Endodermal cell (in vitro differentiated cells): ENCODE measurements at regions not wholly inside any gene's neighbourhood (a gene's known extent, or its start where the extent isn't known, plus 50 kb on each side); places are given as distances from the start of the nearest gene placed in this dataset.

Source experiments
- DNase-seq: peaks from one replicate; pipeline ENCODE4 v3.0.0-alpha.2; 2017
- H3K27ac ChIP-seq: 2 replicates; pipeline ENCODE4 v1.5.1; 2013; ENCODE audit warnings: mild to moderate bottlenecking, low read depth, low read length, moderate library complexity
- H3K27me3 ChIP-seq: 2 replicates; pipeline ENCODE4 v1.6.1; 2013; ENCODE audit warnings: mild to moderate bottlenecking, low read length, moderate library complexity; ENCODE audit not compliant: insufficient read depth, control insufficient read depth, poor library complexity, severe bottlenecking
- H3K36me3 ChIP-seq: 2 replicates; pipeline ENCODE4 v1.7.0; 2013; ENCODE audit warnings: mild to moderate bottlenecking, low read length, moderate library complexity; ENCODE audit not compliant: control insufficient read depth, insufficient read depth
- H3K4me1 ChIP-seq: one replicate; pipeline ENCODE4 v1.7.0; 2013; ENCODE audit warnings: low read length; ENCODE audit not compliant: control insufficient read depth, insufficient read depth
- H3K4me3 ChIP-seq: 2 replicates; pipeline ENCODE4 v1.5.1; 2013; ENCODE audit warnings: mild to moderate bottlenecking, low read length, moderate library complexity
- H3K9ac ChIP-seq: 2 replicates; pipeline ENCODE4 v1.6.1; 2013; ENCODE audit warnings: mild to moderate bottlenecking, low read length, moderate library complexity; ENCODE audit not compliant: poor library complexity, severe bottlenecking; ENCODE audit errors: extremely low read depth
- H3K9me3 ChIP-seq: 2 replicates; pipeline ENCODE4 v1.6.1; 2013; ENCODE audit warnings: mild to moderate bottlenecking, low read length, moderate library complexity; ENCODE audit not compliant: control insufficient read depth
- H3K27ac Mint-ChIP-seq: 2 replicates; pipeline ENCODE4 v1.8.0; 2020; ENCODE audit warnings: mixed read lengths
- H3K27me3 Mint-ChIP-seq: 2 replicates; pipeline ENCODE4 v1.8.0; 2021; ENCODE audit warnings: mild to moderate bottlenecking, mixed read lengths; ENCODE audit not compliant: insufficient read depth
- H3K36me3 Mint-ChIP-seq: 2 replicates; pipeline ENCODE4 v1.8.0; 2020; ENCODE audit warnings: low read depth, mixed read lengths
- H3K4me1 Mint-ChIP-seq: 2 replicates; pipeline ENCODE4 v1.8.0; 2020; ENCODE audit warnings: mixed read lengths
- H3K4me3 Mint-ChIP-seq: 2 replicates; pipeline ENCODE4 v1.8.0; 2020; ENCODE audit warnings: mild to moderate bottlenecking, moderate library complexity, mixed read lengths
- H3K9me3 Mint-ChIP-seq: 2 replicates; pipeline ENCODE4 v1.8.0; 2020; ENCODE audit warnings: mild to moderate bottlenecking, mixed read lengths
- WGBS, 2 experiments: methylation state at CpG; one replicate each; pipeline versions ENCODE4 v1.1.5 to v1.1.7; 2013; ENCODE audit warnings: missing lambda C conversion rate in 2 of 2, mixed read lengths in 1 of 2; ENCODE audit not compliant: insufficient coverage in 1 of 2, insufficient read length in 1 of 2; 5-methylcytosine and 5-hydroxymethylcytosine counted together
- TF ChIP-seq, protein P1 (sequence below): fragments of 200-600 bp; sonication (generic); conservative IDR thresholded peaks from 2 replicates; pipeline ENCODE4 v1.5.0; 2021; ENCODE audit warnings: antibody characterized with exemption, mild to moderate bottlenecking

DNA sequence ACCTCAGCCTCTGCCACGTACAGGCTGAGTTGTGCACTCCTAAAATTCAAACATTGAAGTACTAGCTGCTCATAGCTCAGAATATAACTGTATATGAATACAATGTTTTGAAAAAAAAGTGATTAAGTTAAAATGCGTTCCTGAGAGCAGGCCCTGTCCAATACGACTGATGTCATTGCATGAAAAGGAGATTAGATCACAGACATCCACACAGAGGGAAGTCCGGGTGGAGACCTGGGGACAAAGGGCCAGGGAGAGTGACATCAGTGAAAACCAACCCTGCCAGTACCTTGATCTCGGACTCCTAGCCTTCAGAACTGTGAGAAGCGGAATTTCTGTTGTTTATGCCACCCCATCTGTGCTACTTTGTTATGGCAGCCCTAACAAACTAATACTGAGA is 311.4 kb upstream of the NR2F2 start:
- peaks cover 2% of the 10 kb centered on the region for H3K27me3 Mint-ChIP-seq
- H3K9me3 Mint-ChIP-seq, result peaks cover 6% of the 10 kb centered on the region
- Histone ChIP-seq H3K4me1 (no peaks in the 10 kb centered on the region), H3K27me3 (no peaks in the 10 kb centered on the region), H3K9me3 (peaks cover 6% of the 10 kb centered on the region), H3K27ac (no peak overlapping the region), H3K4me3 (no peak overlapping the region), H3K9ac (no peak overlapping the region), H3K36me3 (no peaks in the 10 kb centered on the region)
- TF ChIP-seq, protein P1, sequence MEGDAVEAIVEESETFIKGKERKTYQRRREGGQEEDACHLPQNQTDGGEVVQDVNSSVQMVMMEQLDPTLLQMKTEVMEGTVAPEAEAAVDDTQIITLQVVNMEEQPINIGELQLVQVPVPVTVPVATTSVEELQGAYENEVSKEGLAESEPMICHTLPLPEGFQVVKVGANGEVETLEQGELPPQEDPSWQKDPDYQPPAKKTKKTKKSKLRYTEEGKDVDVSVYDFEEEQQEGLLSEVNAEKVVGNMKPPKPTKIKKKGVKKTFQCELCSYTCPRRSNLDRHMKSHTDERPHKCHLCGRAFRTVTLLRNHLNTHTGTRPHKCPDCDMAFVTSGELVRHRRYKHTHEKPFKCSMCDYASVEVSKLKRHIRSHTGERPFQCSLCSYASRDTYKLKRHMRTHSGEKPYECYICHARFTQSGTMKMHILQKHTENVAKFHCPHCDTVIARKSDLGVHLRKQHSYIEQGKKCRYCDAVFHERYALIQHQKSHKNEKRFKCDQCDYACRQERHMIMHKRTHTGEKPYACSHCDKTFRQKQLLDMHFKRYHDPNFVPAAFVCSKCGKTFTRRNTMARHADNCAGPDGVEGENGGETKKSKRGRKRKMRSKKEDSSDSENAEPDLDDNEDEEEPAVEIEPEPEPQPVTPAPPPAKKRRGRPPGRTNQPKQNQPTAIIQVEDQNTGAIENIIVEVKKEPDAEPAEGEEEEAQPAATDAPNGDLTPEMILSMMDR, result no peak
- no peak overlapping the region for H3K27ac Mint-ChIP-seq
- no peaks in the 10 kb centered on the region for H3K36me3 Mint-ChIP-seq
- H3K4me3 Mint-ChIP-seq, result no peak overlapping the region
- WGBS, 2 experiments, result 90 to 92% methylated on average over 6 of the region's 6 CpGs
- DNase-seq, result no peak
- H3K4me1 Mint-ChIP-seq, result no peaks in the 10 kb centered on the region

DNA sequence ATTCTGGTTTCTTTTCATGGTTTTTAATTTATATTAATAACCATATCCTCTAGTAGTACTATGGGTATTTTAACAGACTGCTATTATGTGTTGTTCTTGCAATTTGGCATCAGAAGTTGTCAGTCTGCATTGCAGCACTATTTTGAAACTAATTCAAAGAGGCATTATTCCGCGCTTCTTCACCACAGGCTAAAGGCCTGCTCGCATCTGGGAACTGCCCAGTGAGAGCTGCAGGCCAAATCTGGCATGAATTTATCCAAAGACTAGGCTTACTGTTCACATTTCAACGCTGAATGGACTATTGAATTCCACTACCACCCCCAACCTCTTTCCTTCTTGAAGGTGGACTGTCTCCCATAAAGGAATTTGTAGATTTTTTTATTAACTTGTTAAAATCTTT is 310.4 kb upstream of the NR2F2 start:
- no peak overlapping the region for H3K27ac Mint-ChIP-seq

DNA sequence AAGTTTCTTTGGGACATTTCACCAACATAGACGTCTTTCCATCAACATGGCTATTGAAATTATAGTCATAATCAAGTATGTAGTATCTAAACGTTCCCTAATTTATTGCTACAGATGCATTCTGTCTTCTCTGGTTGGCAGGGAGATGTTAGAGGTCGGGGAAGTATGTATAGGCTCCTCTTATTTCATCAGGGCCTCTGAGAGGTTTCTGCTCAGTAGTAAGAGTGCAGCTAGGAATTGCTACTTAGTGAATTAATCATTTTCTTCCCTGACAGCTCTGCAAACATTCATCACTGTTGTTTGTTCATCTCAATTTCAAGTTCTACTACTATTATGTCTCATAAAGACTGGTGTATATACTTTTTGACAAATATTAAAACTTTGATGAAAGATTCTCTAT is 309.7 kb upstream of the NR2F2 start:
- Mint-ChIP-seq H3K27ac (no peak overlapping the region), H3K27me3 (peaks cover 2% of the 10 kb centered on the region), H3K36me3 (no peaks in the 10 kb centered on the region), H3K4me3 (no peak overlapping the region), H3K9me3 (peaks cover 6% of the 10 kb centered on the region), H3K4me1 (no peaks in the 10 kb centered on the region)
- no peaks in the 10 kb centered on the region for H3K27me3 ChIP-seq
- H3K9me3 ChIP-seq, result peaks cover 6% of the 10 kb centered on the region
- no peak for DNase-seq
- H3K36me3 ChIP-seq, result no peaks in the 10 kb centered on the region
- WGBS, 2 experiments, result 79% methylated on average over 2 of the region's 3 CpGs; no CpG with 5 or more reads in 1 of the 2 experiments
- TF ChIP-seq, protein P1, result no peak
- H3K4me1 ChIP-seq, result no peaks in the 10 kb centered on the region
- H3K27ac ChIP-seq, result peak overlapping the region; percentile 14
- no peak overlapping the region for H3K4me3 ChIP-seq
- no peak overlapping the region for H3K9ac ChIP-seq

More for the DNA sequence above, 310.4 kb upstream of the NR2F2 start:
- Mint-ChIP-seq H3K27me3 (peaks cover 2% of the 10 kb centered on the region), H3K4me3 (no peak overlapping the region), H3K36me3 (no peaks in the 10 kb centered on the region), H3K9me3 (peaks cover 6% of the 10 kb centered on the region), H3K4me1 (no peaks in the 10 kb centered on the region)
- Histone ChIP-seq H3K27ac (peak overlapping the region; percentile 14), H3K9me3 (peaks cover 6% of the 10 kb centered on the region), H3K36me3 (no peaks in the 10 kb centered on the region), H3K4me1 (no peaks in the 10 kb centered on the region), H3K9ac (no peak overlapping the region), H3K4me3 (no peak overlapping the region), H3K27me3 (no peaks in the 10 kb centered on the region)
- 80 to 96% methylated on average over 1 to 4 of the region's 4 CpGs for WGBS, 2 experiments
- TF ChIP-seq, protein P1, result no peak
- no peak for DNase-seq
